ENCODE measurements at regions not wholly inside any gene's neighbourhood (a gene's known extent, or its start where the extent isn't known, plus 50 kb on each side); places are given as distances from the start of the nearest gene placed in this dataset.

DNA sequence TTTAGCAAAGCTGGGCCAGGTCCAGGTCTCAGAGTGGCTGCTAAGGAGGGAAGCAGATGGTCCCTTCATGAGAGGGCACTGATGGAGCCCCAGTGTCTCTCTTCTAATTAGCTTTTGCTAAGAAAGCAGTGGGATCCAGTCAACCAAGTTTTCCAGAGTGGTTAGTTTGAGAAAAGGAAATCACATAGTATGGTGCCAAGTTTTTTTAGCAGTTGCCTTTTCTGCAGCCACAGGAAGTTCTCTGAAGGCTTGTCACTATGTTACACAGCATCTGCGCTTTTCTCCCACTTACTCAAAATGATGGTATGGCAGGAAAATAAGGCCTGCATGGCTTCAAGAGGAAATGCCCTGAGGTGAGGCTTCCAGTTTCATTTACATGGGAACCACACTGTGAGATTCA is 331.5 kb upstream of the ZNF462 start:
- no peak for DNase-seq (ENCODE audit: low read depth)

DNA sequence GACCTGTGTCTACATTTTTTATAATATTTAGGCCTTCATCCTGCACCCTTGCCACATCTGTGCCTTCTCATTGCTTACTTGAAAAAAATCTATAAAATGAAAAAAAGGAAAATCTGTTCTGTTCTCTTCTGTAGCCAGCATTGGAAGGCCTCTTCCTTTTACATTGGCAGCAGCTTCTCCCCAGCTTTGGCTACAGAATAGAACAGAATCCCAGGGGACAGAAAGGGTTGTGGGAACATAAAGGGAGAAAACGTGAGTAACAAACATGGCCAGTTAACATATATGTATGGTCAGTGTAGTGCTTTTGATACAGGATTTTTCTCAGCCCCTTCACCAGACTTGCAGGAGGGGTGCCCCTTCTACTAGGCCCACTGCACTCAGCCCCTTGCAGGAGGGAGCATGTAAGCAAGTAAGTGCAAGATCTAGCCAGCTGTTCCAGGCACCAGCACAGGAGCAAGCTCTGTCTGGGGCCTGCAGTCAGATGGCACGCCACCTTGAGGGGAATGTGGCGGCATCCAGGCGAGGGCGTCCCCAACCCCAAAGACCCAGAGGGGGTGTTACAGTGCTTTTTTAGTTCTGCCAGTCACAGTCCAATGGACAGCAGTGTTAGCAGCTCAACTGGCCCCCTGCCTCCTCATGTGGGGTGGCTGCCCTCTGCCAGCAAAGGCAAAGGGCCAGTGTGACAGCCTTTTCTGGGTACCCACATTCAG is 330.5 kb upstream of the ZNF462 start:
- DNase-seq (ENCODE audit: low read depth) = no peak

DNA sequence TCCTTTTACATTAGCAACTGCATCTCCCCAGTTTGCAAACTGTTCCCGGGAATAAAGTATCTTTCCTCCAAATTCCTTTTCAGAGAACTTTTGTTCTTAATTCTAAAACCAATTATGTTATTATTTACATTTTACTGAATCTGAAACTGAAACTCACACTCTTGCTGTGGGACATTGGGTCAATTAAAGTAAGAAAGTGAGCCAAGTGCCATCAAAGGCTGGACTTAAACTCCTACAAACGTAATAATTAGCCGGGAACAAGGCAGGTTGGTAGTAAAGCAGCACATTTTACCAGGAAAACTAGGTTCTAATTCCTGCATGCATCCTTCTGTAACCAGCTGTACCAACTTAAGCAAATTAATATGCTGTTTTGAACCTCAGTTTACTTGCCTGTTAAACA is 328.2 kb upstream of the ZNF462 start:
- no peak for DNase-seq (ENCODE audit: low read depth)

DNA sequence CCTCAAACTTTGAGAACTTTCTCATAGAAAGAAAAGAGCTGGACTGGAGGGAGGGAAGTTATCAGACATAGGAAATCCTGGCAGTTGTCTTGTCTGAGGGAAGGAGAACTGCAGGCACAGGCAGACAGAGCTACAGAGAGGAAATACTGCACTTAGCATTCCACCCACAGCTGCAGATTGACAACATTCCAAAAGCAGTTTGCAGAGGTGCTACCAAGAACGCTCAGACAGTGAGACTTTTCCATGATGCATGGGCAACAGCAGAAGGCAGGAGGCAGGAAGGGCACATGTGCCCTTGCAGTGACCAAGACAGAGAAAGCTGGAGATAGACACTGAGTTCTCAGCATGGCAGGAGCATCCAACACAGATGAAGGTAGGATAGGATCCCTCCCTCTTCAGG is 327.5 kb upstream of the ZNF462 start:
- no peak for DNase-seq (ENCODE audit: low read depth)

DNA sequence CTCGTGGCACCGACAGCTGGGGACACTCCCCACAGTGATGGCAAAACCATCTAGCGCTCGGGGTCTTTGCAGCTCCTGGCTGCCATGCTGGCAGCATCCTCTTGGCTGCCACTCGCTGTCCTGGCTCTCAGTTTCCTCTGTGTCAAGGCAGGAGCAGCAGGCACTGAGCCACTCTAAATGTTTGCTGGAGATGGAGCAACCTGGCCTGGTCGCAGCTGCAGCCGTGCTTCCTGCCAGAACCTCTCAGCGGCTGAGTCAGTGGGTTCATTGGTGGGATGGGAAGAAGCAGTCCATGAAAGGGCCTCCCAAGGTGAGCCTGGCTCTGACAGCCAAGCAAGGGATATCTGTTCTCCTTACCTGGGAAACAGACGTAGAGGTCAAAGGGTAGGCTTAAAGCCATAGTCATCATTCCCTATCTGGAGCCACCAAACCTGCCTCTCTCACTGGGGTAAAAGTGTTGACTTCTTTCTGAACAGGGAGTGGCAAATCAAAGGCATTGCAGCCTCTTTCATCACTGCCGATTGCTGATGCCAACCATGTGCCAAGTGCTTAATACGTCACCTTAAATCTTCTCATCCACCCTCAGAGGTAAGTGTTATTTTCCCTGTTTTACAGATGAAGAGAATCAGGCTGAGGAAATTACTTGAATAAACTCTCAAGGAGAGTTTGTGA is 304.8 kb upstream of the ZNF462 start:
- DNase-seq (ENCODE audit: low read depth) = no peak

DNA sequence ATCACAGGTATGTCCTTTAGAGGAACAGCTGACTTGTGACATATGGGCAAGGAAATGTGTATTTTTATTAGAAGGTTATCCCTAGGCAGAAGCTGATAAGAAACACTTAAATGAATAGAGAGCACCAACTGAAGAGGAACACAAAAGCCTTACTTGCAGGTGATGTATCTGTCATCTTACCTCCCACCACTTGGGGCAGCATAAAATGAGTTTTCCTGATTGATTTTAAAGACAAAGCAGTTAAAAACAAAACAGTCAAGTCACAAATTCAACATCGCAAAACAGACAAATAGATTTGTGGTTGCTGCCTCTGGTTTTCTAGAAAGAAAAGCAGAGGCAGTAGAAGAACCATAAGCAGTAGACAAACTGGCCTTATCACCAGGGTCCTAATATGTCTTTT is 302.4 kb upstream of the ZNF462 start:
- DNase-seq (ENCODE audit: low read depth) = no peak

DNA sequence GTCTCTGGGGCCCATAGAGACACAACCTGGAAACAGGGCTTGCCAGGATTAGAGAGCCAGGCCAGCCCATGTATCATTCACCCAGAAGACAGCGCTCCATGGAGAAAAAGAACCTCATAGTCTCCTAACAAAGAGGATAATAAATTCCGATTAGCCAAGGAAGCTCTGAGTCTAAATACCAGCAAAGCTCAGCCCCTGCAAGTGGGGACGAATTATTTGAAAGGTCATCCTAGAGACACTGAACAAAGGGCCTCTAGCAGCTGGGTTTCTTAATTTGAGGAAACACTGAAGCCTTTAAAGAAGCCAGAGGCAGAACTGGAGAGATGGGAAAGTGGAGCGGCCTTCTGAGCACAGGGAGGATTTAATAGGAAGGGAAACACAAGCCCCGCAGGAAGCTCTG is 287.1 kb upstream of the ZNF462 start:
- DNase-seq (ENCODE audit: low read depth) = no peak

DNA sequence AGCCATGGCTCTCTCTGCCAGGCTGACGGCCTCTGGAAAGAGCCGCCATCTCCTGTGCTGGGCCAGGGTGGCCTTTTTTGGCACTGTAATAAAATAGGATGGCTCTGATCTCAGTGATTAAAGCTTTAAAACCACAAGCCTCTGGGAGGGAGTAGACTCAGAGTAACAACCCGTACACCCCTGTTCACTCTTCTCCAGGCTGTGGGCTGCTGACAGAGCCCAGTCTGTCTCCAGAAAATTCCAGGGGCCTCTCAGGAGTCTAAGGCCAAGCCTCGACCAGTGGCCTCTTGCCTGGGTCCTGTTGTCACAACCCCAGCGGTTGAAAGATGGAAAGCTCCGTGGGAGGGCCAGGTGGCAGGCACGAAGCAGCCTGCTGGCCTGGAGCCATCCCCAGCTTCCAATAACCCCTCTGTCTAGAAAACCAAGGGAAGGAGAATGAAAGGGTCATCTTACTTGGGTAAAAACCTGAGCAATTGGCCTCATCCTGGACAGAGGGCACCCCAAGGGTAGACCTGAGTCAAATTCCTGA is 286.7 kb upstream of the ZNF462 start:
- no peak for DNase-seq (ENCODE audit: low read depth)

DNA sequence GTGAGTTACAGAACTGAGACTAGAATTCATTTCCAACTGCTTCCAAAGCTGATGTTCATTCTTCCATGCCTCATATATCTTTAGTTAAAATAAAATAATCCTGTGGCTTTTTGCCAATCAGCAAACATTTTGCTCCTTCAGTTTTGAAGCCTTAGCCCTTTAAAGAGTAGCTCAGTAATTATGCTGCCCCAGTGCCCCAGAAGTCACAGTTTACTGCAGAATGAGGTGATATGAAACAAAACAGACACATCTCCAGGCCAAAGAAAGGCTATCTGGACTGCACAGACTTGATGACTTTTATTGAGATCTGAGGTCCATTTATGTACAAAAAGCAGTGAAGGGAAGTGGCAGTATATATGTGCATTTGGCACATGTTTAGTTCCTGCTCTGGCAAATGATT is 285.8 kb upstream of the ZNF462 start:
- DNase-seq (ENCODE audit: low read depth) = no peak

DNA sequence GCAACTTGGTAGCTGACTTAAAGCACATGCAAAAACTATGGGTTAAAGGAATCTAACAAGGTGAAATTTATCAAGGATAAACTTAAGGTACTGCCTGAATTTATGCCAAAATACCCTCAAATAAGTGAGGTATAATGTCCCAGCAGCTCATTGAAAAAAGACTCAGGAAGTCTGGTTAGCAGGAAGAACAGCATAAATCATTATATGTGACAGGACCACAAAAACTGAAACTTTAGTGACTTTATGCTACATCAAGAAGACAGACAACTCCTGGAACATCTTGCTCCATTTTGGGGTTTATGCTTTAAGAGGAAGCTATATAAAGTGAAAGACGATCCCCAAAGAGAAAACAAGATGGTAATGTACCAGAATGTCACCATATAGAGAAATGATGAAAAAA is 282.4 kb upstream of the ZNF462 start:
- no peak for DNase-seq (ENCODE audit: low read depth)

DNA sequence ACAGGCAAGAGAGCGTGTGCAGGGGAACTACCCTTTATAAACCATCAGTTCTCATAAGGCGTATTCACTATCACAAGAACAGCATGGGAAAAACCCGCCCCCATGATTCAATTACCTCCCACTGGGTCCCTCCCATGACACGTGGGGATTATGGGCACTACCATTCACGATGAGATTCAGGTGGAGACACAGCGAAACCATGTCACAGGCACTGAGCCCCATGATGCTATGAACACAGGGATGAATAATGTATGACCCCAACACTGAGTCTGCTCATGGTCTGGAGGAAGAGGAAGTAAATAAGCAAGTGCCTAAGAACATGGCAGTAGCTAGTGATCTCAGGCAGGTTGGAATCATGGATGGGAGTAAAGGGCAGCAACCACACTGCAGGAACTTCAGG is 281.0 kb upstream of the ZNF462 start:
- no peak for DNase-seq (ENCODE audit: low read depth)

DNA sequence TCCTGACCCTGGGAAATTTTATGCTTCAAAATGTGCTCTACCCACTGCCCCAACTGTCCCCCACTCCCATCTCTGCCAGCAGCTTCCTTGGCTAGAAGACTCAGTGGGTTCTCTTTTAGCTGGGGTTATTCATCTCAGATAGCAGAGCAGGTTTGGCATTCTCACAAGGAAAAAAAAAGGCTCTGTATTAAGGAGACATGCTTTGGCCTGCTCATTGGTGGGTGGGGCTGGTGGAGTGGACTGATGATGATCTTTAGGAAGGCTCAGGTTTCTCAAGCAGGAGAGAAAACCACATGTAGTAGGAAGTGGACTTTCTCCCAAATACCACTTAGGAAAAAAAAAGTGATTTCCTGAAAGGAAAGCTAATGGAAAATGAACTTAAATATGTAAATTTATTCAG is 279.2 kb upstream of the ZNF462 start:
- no peak for DNase-seq (ENCODE audit: low read depth)

DNA sequence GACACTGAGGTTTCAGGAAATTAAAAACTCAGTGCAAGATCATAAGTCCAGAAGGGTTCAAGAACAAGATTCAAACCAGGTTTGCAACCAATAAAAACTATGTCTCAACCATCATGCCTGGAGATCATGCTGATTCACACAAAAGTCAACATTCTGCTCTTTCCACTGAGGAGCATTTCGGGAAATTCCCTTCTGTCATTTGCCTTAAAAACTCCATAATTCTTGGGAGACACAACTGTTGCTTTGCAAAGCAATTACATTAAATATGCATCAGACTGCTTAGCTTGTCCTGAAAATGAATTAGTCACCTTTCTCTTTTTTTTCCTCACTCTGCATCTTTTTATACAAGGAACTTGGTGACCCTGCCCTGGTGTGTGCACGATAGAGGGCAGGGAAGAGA is 275.9 kb upstream of the ZNF462 start:
- no peak for DNase-seq (ENCODE audit: low read depth)

DNA sequence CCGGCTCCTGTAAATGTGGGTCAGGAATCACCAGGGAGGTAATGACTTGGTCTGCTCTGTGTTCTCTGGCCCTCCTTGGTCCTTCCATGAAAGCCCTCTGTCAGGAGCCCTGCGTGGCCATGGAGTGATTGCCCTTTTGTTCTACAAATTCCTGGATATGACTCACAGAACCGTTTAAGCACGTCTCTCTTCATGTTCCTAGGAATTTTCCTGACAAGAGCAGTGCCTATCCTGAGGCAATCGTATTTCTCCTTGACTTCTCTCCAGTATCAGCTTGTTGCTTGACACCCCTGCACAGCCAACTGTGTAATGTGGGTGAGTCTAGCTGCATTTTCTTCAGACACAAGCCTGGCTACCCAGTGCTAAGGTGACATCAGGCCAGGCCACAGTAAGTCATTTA is 274.3 kb upstream of the ZNF462 start:
- no peak for DNase-seq (ENCODE audit: low read depth)

DNA sequence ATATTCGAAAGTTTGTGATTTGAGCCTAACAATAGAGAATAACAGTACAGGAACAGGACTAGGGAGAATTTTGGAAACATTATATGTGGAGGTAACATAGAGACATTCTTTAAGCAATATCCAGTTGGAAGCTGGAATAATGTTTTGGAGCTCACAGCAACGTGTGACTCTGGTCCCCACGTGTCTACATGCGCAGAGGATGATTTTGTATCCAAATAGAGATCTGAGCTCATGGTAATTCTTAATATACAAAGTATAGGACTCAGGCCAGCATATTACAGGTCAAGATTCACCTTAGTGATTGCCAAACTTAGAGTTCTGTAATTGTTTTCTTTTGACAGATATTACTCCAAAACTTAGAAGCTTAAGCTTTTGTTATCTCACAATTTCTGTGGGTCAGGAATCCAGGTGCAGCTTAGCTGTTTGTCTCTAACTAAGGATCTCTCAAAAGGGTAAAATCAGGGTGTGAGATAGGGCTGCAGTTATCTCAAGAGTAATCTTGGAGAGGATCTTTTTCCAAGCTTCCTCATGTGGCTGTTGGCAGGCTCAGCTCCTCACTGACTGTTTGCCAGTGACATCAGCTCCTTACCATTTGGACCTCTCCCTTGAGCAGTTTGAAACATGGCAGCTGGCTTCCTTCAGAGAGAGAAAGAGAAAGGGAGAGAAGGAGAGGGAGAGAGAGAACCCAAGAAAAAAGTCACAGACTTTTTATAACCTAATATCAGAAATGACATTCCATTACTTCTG is 272.0 kb upstream of the ZNF462 start:
- no peak for DNase-seq (ENCODE audit: low read depth)

DNA sequence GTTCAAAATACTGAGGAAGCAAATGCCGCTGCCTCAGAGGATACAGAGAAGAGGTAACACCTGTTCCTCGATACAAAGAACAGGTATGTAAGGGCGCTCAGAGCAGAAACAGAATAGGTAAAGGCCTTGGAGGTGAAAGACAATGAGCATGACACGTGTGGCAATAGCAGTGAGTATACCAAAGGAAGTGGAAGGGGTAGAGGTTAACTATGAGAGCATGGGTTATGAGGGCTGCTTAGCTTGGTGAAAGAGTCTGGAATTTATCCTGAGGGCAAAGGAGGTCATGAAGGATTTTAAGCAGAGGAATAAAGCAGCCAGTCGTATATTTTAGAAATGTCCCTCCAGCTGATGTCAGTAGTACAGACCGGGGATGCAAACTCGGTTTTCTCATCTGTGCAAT is 269.8 kb upstream of the ZNF462 start:
- no peak for DNase-seq (ENCODE audit: low read depth)

DNA sequence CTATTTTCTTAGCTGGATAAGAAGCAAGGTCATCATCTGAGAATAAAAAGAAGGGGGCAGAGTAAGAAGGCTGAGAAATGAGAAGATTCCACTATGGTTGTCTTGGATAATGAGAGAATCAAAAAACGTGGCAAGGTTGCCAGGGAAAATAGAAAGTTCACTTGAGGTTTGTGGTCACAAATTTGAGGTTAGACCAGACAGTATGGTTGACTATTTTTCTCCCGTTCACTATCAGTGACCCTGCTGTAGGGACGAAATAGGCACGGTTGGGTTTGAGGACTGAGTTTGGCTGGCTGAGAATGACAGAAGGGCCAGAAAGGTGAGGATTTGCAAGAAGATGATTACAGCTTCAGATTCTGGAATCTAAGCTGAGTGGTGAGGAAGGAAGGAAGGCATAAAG is 266.0 kb upstream of the ZNF462 start:
- no peak for DNase-seq (ENCODE audit: low read depth)

DNA sequence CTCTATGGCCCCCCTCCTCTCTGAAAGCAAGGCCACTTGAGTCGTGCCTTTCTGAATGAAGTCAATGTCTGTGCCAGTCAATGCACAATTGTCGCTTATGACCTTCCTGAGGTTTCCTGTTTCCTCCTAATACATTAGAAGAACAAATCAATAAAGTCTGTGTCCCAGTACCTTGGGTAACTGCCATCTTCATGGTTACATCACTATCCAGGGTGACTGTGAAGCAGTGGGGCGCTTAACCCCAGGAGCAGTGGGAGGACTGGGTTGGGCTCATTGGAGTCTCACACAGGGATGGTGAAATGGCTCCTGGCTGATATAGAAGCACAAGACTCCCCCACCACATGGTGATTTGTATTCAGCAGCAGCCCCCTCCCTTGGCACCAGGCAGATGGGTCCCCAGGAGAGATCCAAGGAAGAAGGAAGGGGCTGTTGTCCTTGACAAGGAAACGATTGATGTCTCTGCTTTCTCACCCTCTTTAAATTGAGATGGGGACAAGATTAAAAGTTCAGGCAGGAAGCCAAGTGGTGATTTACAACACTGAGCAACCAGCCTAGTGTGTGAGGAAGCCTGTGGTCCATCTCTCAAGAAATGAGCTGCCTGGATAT is 261.9 kb upstream of the ZNF462 start:
- no peak for DNase-seq (ENCODE audit: low read depth)

DNA sequence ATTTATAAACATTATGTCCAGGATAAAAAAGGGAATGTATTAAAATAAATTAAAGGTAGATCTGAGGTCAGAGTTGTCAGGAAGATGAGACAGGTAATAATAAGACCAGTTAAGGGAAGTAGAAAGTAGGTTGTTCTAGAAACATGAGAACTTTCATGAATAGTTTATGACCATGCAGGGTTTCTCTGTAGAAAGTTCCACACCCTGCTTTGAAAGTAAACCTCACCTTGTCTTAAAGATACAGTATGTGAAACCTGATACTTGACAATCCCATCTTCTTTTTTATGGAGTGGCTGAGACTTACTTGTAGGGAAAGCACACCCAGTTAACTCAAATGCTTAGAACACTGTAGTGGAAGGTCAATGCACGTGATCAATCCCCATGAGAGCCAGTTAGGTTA is 260.6 kb upstream of the ZNF462 start:
- DNase-seq (ENCODE audit: low read depth) = no peak

DNA sequence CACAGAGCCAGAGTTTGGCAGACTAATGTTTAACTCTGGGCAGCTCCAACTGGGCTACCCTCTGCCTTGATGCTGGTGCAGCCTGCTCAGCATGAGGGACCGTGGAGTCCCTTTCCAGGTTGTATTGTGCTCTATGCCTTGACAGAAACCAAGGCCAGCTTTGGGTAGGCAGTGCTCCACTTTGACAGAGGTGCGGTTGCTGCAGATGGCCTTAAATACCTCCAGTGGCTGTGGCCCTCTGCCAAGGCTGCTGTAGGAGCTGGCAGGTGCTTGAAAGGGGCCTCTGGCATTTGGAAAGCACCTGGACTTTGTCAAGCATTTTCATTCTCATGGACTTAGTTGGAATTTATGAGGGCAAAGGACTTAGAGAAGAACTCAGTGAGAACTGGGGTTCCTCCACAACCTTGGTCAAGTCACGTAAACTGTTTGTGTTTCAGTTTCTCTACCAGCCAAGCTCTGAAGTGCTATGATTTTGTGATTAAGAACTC is 249.7 kb upstream of the ZNF462 start:
- no peak for DNase-seq (ENCODE audit: low read depth)

DNA sequence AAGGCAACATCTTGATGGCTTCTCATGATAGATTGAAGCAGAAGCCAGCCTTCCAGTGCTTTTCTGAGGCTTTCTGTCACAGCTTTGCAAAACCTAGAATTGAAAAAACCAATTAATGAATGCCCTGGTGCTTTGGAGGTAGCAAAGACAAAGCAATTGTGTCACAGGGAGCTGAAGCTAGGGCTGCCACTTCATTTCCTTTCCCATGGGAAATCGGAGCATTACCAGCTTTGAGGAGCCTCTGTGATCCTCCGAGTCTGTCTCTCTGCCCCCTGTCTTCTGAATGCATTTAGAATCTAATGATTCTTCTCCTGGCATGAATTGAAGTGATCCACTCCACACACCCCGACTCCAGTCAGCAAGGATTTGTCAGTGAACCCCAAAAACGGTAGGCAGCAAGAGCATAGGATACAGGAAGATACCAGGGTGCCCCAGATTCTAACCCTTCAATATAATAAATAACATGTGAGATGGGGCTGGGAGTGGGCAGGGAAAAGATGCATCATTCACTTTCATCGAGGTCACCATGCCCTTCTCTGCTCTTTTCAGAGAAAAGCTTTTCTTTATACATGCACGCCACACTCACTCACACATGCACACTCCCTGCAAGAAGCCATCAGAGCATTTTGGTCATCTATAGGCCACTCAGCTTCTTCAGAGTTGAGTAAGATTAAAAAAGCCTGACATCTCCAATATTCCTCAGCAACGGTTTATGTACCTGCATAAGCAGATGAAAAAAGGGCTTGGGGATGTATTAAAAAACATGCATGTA is 247.7 kb upstream of the ZNF462 start:
- DNase-seq (ENCODE audit: low read depth) = no peak

DNA sequence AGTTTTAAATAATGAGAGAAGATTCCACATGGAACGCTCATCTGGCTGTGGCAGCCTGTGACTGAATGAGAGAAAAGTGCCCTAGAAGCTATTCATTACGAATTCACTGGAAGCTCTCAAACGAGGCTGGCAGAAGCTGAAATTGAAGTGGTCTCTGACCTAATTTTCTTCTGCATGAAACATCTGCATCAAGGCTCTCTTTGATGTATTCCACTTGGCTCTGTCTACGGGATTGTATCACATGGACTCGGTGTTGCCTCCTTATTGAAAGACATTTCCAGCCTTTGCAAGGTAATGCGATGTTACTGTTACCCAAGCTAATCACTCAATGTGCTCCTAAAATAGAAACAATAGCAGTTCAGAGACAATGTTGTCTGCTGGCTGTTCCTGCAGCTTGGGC is 246.9 kb upstream of the ZNF462 start:
- no peak for DNase-seq (ENCODE audit: low read depth)
